ENCODE measurements at regions not wholly inside any gene's neighbourhood (a gene's known extent, or its start where the extent isn't known, plus 50 kb on each side); places are given as distances from the start of the nearest gene placed in this dataset.

- no peak for DNase-seq
These were observed 383.9 kb downstream of the TGFB2 start for GRCh38 chr1:218728898-218729565.

GRCh38 chr1:218735436-218736032 is 390.4 kb downstream of the TGFB2 start:
- no peak for DNase-seq

- no peak for DNase-seq
These were observed 394.3 kb downstream of the TGFB2 start for GRCh38 chr1:218739426-218739825.

GRCh38 chr1:218741852-218742251 is 396.7 kb downstream of the TGFB2 start:
- no peak for DNase-seq

- no peak for DNase-seq
These were observed 397.5 kb downstream of the TGFB2 start for GRCh38 chr1:218742467-218743262.

GRCh38 chr1:218743861-218744505 is 398.8 kb downstream of the TGFB2 start:
- DNase-seq, result no peak

- DNase-seq, result no peak
These were observed 402.9 kb downstream of the TGFB2 start for GRCh38 chr1:218748071-218748470.

- no peak for DNase-seq
These were observed 405.3 kb downstream of the TGFB2 start for GRCh38 chr1:218750216-218750970.

GRCh38 chr1:218751208-218751948 is 406.2 kb downstream of the TGFB2 start:
- DNase-seq, result no peak

GRCh38 chr1:218752126-218752525 is 407.0 kb downstream of the TGFB2 start:
- no peak for DNase-seq

GRCh38 chr1:218754477-218754876 is 409.3 kb downstream of the TGFB2 start:
- no peak for DNase-seq

GRCh38 chr1:218755128-218755527 is 410.0 kb downstream of the TGFB2 start:
- DNase-seq, result no peak

GRCh38 chr1:218759795-218760194 is 413.9 kb upstream of the LYPLAL1 start:
- DNase-seq, result no peak

- no peak for DNase-seq
These were observed 412.8 kb upstream of the LYPLAL1 start for GRCh38 chr1:218760601-218761570.

- DNase-seq, result no peak
These were observed 410.1 kb upstream of the LYPLAL1 start for GRCh38 chr1:218763538-218763937.

GRCh38 chr1:218765753-218766152 is 407.9 kb upstream of the LYPLAL1 start:
- no peak for DNase-seq

- no peak for DNase-seq
These were observed 401.7 kb upstream of the LYPLAL1 start for GRCh38 chr1:218771931-218772330.

- DNase-seq, result no peak
These were observed 401.1 kb upstream of the LYPLAL1 start for GRCh38 chr1:218772575-218772974.

- DNase-seq, result no peak
These were observed 398.1 kb upstream of the LYPLAL1 start for GRCh38 chr1:218775501-218776021.

All from activated T-cell treated with anti-CD3 and anti-CD28 coated beads, Interleukin-2, amount 50 U/mL, for 48 hours (primary cell).